Islet precursor cell (in vitro differentiated cells): ENCODE measurements at regions not wholly inside any gene's neighbourhood (a gene's known extent, or its start where the extent isn't known, plus 50 kb on each side); places are given as distances from the start of the nearest gene placed in this dataset.

Experiments
- DNase-seq: peaks from one replicate; pipeline ENCODE4 v3.0.0-alpha.2; 2018

GRCh38 chr2:52821631-52822030, 946.0 kb upstream of the CHAC2 start:
- DNase-seq: no peak

- no peak for DNase-seq
Observed at GRCh38 chr2:52818958-52819357, 948.6 kb upstream of the CHAC2 start.

DNA sequence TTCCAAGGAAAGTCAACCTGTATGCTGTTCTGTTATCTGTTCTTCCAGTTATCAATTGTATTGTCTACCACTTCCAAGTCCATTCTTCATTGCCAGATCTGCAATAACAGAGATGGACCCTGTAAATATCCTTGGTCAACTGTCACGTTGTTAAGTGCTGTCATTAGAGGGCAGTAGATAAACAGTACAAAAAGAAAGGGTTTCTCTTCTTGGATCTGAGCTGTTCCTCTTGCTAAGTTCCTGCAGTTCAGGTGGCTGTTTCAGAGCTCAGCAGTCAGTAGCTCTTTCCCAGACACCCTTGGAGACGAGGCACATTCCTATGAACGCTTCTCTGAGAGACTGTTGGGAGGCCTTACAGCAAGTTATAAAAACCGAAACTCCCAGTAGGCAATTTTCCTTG, 957.1 kb upstream of the CHAC2 start:
- peak; percentile 56 for DNase-seq

- DNase-seq: no peak
Observed at GRCh38 chr2:52805901-52806410, 961.6 kb upstream of the CHAC2 start.

GRCh38 chr2:52794581-52794980, 973.0 kb upstream of the CHAC2 start:
- no peak for DNase-seq

- no peak for DNase-seq
Observed at GRCh38 chr2:52779446-52779845, 988.2 kb upstream of the CHAC2 start.

DNA sequence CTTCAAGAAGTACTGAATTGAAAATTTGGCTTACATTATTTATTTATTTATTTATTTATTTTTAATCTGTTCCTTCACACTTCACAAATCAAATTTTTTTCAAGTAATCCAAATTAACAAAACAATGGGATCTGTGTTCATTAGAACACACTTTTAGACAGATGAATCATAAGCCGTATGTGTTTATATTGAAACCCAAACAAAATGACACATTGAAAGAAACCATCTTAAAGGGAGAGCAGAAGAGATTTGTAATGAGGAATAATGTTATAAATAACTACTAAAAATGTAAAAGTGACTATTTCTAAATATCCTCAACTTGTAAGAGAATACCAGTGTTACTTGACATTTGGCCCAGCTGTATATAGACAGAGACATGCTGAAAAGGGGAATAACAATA, 991.0 kb upstream of the CHAC2 start:
- DNase-seq: no peak

DNA sequence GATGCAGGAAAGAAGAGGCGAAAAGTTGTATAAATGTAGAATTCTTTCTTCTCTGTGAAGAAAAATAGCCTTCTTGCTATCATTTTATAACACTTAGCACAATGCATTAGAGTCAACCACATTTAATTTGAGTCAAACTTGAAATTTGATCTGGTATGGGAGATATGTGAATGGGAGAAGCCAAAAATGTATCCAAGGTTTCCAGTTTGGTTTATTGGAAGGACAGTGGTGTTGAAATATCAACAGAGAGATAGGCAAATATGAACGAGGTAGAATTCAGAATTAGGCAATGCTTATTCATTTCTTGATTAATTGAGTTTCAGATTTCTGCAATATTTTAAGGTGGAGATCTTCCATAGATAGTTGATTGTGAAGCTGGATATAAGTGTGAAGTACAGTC, 991.9 kb upstream of the CHAC2 start:
- no peak for DNase-seq

DNA sequence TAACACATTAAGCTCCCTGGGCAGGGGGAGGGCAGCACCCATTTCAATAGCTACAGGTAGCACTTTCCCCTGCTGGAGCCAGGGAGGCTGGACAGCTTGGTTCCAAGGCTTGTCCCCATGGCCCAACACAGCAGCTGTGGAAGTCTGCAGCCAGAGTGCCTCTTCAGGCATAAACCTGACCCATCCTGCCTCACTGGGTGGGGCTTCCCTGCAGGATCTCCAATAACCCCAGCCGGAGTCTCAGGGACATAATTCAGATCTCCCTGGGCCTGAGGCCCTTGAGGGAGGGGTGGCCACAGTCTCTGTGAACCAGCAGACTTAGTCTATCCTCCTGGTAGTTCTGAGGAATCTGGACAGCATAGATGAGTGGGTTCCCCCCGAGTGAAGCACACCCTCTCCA, 1001.9 kb upstream of the CHAC2 start:
- DNase-seq: no peak

- DNase-seq: no peak
Observed at GRCh38 chr2:52749764-52750163, 1017.8 kb upstream of the CHAC2 start.

DNA sequence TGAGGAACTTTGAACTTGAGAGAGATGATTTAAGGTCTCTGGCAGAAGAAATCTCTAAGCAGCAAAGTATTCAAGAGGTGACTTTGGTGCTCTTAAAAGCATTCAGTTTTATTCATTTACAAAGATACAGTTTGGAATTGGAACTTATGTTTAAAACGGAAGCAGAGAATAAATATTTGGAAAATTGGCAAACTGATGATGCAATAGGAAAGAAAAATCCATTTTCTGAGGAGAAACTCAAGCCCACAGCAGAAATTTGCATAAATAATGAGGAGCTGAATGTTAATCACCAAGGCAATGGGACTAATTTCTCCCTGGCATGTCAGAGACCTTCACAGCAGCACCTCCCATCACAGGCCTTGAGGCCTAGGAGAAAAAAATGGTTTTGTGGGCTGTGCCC, 1022.5 kb upstream of the CHAC2 start:
- DNase-seq: no peak

- DNase-seq: peak; percentile 54
Observed at GRCh38 chr2:52732849-52733395, 1034.7 kb upstream of the CHAC2 start.

DNA sequence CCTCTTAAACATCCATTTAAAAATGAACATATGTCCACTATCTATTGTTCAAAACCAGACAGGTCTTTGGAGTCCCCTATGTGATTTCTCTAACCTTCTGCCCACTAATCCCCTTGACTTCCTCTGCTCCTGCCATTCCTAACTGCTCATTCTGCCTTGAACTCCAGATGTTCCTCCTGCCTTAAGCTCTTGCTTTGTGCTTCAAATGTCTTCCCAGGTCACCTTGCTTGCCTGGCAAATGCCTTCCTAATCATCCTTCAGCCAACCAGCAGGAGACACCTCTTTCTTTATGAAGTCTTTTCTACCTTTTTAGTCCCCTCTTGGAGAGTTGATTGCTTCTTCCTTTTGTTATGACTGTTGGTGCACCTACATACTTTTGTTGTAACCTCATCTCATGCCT, 1043.0 kb upstream of the CHAC2 start:
- DNase-seq: no peak

GRCh38 chr2:52717836-52718235, 1049.8 kb upstream of the CHAC2 start:
- no peak for DNase-seq

GRCh38 chr2:52710810-52711618, 1056.6 kb upstream of the CHAC2 start:
- DNase-seq: no peak

GRCh38 chr2:52704251-52704650, 1063.4 kb upstream of the CHAC2 start:
- DNase-seq: no peak

- DNase-seq: no peak
Observed at GRCh38 chr2:52703004-52703403, 1064.6 kb upstream of the CHAC2 start.

DNA sequence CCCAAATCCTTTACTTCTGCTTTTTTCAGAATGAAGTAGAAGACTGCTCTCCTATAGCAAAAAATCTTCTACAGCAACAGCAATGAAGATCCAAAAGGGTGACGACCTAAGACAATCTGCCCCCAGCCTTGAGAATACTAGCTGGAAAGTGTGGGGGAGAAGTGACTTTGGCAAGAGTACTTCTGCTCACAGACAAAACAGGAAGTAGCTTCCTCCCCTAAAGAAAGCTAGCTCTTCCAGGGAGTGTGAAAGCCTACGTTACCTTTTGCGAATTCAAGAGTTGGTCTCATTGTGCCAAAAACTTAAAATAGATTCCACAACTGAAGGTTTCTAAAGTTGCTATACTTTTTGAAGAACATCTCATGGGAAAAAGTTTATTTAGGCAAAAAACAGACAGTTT, 1069.2 kb upstream of the CHAC2 start:
- no peak for DNase-seq

- no peak for DNase-seq
Observed at GRCh38 chr2:52697690-52698089, 1069.9 kb upstream of the CHAC2 start.

DNA sequence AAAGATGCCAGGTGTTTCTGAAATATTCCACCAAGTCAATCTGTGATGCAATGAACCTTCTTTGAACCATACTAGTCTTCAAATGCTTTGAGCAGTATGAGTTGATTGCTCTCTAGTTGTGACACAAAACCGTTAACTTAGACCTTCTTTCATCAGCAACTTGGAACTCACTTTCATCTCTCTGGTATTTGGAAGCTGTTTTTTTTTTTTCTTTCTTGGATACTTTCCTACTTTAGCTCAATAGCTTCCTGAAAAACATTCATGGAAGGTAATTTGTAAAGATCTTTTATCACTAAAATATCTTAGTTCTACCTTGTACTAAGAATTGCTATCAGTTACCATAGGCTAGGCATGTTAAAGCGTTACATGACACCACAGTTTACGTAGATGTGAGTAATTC, 1071.9 kb upstream of the CHAC2 start:
- no peak for DNase-seq

DNA sequence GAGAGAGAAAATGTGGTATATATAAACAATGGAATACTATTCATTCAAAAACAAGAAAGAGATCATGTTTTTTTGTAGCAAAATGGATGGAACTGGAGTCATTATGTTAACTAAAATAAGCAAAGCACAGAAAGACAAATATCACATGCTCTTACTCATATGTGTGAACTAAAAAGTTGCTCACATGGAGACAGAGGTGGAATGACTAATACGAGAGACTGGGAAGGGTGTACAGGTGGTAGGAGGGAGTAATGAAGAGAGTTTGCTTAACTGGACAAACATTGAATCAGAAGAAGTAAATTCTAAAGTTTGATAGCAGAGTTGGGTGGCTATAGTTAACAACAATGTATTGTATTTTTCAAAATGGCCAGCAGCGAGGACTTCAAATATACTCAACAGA, 1080.7 kb upstream of the CHAC2 start:
- no peak for DNase-seq

DNA sequence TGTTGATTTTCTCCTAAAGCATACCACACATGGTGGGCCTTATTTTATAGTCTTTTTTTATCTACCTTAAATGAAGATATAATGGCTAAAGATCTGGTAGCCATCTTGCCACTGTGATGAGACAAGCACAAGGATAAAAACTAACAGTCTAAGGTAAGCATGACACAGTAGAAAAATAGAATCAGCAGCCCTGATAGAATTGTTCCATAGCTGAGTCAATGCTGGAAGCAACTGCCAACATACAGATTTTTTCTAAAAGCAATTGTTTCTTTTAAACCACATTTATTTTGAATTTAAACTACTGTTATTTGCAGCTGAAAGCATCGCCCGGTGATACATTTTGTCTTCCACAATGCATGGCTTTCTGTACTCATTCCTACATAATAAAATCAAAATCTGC, 1091.5 kb upstream of the CHAC2 start:
- no peak for DNase-seq

GRCh38 chr2:52668724-52669123, 1098.9 kb upstream of the CHAC2 start:
- DNase-seq: no peak

- DNase-seq: no peak
Observed at GRCh38 chr2:52659546-52659945, 1108.1 kb upstream of the CHAC2 start.

DNA sequence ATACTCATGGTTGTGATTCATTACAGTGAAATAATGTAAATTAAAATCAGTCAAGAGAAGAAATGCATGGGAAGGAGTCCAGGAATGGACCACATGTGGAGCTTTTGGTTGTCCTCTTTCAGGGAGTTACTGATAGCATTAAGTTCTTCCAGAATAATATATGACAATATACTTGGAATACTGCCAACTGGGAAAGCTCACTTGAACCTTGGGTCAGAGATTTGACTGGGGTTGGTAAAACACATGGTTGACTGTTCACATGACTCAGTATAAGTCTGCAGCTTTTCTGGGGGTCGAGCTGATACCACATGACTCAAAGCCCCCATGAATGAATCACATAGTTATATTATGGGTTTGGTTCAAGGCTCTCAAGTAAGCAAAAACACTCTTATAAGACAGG, 1109.0 kb upstream of the CHAC2 start:
- no peak for DNase-seq
